AG10803 (cell line): ENCODE measurements at regions not wholly inside any gene's neighbourhood (a gene's known extent, or its start where the extent isn't known, plus 50 kb on each side); places are given as distances from the start of the nearest gene placed in this dataset.
A peak's percentile ranks its signal among the peaks of the same experiment; 100 is the strongest.
"Not testable (repeated sequence)": the region's sequence is repeated elsewhere in the genome, so short reads cannot be mapped to it uniquely, and the experiment has no call there.

Source experiments
- DNase-seq: peaks from one replicate; pipeline ENCODE4 v3.0.0; 2010; ENCODE audit warnings: low read depth
- H3K4me3 ChIP-seq: 2 replicates; pipeline ENCODE4 v1.5.1; 2011; ENCODE audit warnings: mild to moderate bottlenecking, low read length, control low read depth
- TF ChIP-seq, protein P1 (sequence below): conservative IDR thresholded peaks from 2 replicates; pipeline ENCODE4 v1.5.1; 2011; ENCODE audit warnings: mild to moderate bottlenecking, low read length, control low read depth, inconsistent platforms

GRCh38 chr10:44125879-44126278, 259.0 kb downstream of the CXCL12 start:
- DNase-seq = peak; percentile 98
- TF ChIP-seq, protein P1, sequence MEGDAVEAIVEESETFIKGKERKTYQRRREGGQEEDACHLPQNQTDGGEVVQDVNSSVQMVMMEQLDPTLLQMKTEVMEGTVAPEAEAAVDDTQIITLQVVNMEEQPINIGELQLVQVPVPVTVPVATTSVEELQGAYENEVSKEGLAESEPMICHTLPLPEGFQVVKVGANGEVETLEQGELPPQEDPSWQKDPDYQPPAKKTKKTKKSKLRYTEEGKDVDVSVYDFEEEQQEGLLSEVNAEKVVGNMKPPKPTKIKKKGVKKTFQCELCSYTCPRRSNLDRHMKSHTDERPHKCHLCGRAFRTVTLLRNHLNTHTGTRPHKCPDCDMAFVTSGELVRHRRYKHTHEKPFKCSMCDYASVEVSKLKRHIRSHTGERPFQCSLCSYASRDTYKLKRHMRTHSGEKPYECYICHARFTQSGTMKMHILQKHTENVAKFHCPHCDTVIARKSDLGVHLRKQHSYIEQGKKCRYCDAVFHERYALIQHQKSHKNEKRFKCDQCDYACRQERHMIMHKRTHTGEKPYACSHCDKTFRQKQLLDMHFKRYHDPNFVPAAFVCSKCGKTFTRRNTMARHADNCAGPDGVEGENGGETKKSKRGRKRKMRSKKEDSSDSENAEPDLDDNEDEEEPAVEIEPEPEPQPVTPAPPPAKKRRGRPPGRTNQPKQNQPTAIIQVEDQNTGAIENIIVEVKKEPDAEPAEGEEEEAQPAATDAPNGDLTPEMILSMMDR = no peak
- no peak overlapping the region for H3K4me3 ChIP-seq

DNA sequence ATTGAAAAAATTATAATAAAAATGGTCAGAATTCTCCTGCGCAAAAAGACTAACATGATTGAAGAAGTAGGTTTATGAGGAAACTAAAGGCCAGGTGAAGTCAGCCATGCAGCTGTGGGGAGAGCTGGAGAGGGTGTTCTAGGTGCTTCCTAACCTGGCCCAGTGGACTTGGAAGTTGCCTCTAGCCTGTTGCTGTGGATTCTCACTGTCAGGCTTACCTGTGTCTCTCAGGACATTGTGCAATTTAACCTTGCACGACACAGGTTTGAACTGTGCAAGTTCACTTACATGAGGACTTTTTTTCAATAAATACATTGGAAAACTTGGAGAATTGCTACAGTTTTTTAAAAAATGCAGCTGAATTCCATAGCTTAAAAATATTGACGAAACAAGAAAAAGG, 266.4 kb downstream of the CXCL12 start:
- TF ChIP-seq, protein P1 = no peak
- no peak overlapping the region for H3K4me3 ChIP-seq
- no peak for DNase-seq

DNA sequence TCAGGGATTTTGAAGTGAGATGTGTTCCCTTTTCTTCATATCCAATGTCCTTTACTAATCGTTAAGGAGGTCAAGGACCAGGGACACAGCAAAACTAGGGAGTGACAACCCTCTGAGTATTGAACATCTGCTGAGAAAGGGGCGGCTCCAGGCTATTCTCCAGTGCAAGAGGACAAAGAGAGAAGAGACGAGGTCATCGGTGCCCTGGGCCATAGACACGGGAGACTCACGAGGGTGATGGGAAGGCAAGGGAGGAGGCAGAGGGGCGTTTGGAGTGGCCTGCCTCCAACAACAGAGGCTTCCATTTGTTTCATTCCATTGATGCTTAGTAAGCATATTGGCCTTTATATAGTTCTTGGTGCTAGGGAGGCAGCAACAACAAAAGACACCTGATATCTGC, 268.4 kb downstream of the CXCL12 start:
- TF ChIP-seq, protein P1 = no peak
- DNase-seq = no peak
- no peak overlapping the region for H3K4me3 ChIP-seq

DNA sequence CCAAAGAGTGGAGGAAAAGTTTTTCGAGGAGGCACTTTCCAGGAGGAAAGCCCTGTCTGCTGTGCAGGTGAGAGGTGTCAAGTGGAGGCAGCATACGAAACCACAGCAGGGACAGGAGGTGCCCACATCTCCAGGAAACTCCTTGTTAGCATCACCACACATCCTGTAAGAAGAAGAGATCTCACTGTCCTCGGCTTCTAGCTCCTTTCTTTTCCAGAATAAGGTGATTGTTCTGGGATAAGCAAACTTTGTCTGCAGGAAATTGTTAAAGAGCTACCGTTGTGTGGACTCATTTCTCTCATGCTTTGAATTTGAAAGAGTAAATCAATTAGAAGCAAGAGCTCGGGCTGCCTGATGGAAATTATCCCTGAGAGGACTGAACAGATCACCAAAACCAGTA, 269.4 kb downstream of the CXCL12 start:
- TF ChIP-seq, protein P1 = no peak
- no peak overlapping the region for H3K4me3 ChIP-seq
- DNase-seq = no peak

- no peak overlapping the region for H3K4me3 ChIP-seq
- no peak for DNase-seq
- TF ChIP-seq, protein P1 = no peak
Measured at GRCh38 chr10:44114441-44114840, 270.5 kb downstream of the CXCL12 start.

DNA sequence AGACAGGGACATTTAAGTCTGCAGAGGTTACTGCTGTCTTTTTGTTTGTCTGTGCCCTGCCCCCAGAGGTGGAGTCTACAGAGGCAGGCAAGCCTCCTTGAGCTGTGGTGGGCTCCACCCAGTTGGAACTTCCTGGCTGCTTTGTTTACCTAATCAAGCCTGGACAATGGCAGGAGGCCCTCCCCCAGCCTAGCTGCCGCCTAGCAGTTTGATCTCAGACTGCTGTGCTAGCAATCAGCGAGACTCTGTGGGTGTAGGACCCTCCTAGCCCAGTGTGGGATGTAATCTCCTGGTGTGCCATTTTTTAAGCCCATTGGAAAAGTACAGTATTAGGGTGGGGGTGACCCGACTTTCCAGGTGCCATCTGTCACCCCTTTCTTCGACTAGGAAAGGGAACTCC, 272.6 kb downstream of the CXCL12 start:
- not testable (repeated sequence) for H3K4me3 ChIP-seq, DNase-seq

- DNase-seq = no peak
- no peak overlapping the region for H3K4me3 ChIP-seq
- TF ChIP-seq, protein P1 = no peak
Measured at GRCh38 chr10:44105696-44106095, 279.2 kb downstream of the CXCL12 start.

GRCh38 chr10:44102726-44103255, 282.1 kb downstream of the CXCL12 start:
- no peak for DNase-seq
- TF ChIP-seq, protein P1 = no peak
- H3K4me3 ChIP-seq = no peak overlapping the region
